Upper lobe of right lung (tissue), 1 donor: ENCODE measurements at regions not wholly inside any gene's neighbourhood (a gene's known extent, or its start where the extent isn't known, plus 50 kb on each side); places are given as distances from the start of the nearest gene placed in this dataset.

Experiments used
- ATAC-seq: fragments of 200-7000 bp; cut with Tn5 transposase; one replicate; pipeline ENCODE4 v1.9.1; 2020; ENCODE audit warnings: mild to moderate bottlenecking, moderate library complexity
- DNase-seq: peaks from one replicate; pipeline ENCODE4 v3.0.0-alpha.2; 2020
- H3K27ac ChIP-seq: fragments of 200-600 bp; one replicate; pipeline ENCODE4 v1.8.0; 2022
- H3K27me3 ChIP-seq: fragments of 200-600 bp; one replicate; pipeline ENCODE4 v1.8.0; 2022; ENCODE audit warnings: mild to moderate bottlenecking
- H3K36me3 ChIP-seq: fragments of 200-600 bp; one replicate; pipeline ENCODE4 v1.8.0; 2022
- H3K4me1 ChIP-seq: fragments of 200-600 bp; one replicate; pipeline ENCODE4 v1.8.0; 2022
- H3K4me3 ChIP-seq: fragments of 200-600 bp; one replicate; pipeline ENCODE4 v1.8.0; 2022; ENCODE audit warnings: mild to moderate bottlenecking
- H3K9me3 ChIP-seq: fragments of 200-600 bp; one replicate; pipeline ENCODE4 v1.8.0; 2022
- intact Hi-C: fragments of 100-400 bp; cut with DNase I; formaldehyde crosslinking; loops from one replicate; pipeline ENCODE4 v1.11.0; 2022
- TF ChIP-seq, protein P1 (sequence below): fragments of 200-600 bp; IDR thresholded peaks from one replicate; pipeline ENCODE4 v1.8.0; 2022; ENCODE audit warnings: antibody characterized with exemption
- donor health status: DM: no; HTN: yes; CAD: no; lungs with severe emphysema.

DNA sequence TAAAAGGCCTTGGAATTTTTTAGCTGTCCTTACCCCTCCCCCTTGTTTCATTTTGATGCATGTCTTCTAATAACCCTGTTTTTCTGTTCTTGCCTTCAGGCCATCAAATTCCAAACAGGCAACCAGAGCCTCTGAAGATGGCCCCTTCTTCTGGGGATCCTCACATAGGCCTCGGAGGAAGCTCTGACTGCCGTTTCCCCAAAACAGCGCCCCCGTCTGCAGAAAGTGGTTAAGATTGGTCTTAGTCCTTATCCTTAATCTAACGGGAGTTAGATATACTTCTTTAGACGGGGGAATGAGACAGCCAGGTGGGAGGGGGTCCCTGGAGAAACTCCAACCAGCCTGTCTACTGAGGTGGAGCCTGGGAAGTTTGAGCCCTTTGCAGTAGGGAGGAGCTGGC is 226.3 kb upstream of the ZNF608 start:
- ATAC-seq (no peak), DNase-seq (no peak)
- TF ChIP-seq, protein P1, sequence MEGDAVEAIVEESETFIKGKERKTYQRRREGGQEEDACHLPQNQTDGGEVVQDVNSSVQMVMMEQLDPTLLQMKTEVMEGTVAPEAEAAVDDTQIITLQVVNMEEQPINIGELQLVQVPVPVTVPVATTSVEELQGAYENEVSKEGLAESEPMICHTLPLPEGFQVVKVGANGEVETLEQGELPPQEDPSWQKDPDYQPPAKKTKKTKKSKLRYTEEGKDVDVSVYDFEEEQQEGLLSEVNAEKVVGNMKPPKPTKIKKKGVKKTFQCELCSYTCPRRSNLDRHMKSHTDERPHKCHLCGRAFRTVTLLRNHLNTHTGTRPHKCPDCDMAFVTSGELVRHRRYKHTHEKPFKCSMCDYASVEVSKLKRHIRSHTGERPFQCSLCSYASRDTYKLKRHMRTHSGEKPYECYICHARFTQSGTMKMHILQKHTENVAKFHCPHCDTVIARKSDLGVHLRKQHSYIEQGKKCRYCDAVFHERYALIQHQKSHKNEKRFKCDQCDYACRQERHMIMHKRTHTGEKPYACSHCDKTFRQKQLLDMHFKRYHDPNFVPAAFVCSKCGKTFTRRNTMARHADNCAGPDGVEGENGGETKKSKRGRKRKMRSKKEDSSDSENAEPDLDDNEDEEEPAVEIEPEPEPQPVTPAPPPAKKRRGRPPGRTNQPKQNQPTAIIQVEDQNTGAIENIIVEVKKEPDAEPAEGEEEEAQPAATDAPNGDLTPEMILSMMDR = no peak
- Histone ChIP-seq H3K4me3 (no peak overlapping the region), H3K4me1 (no peaks in the 10 kb centered on the region), H3K27ac (no peak overlapping the region), H3K9me3 (no peaks in the 10 kb centered on the region), H3K27me3 (no peaks in the 10 kb centered on the region), H3K36me3 (no peaks in the 10 kb centered on the region)
- intact Hi-C loops = no loop called here

DNA sequence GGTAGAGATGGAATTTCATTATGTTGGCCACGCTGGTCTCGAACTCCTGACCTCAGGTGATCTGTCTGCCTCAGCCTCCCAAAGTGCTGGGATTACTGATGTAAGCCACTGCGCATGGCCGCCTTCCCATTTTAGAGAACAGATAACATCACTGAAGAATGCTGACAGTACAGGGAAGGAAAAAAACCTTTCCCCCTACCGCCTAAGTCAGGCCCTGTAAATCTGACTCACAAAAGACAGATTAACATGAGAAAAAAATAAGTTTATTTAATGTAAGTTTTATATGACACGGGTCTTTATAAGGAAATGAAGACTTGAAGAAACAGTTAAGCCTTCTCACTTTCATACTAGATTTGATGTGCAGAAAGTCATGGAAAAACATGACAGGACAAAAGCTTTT is 227.2 kb upstream of the ZNF608 start:
- H3K4me3 ChIP-seq = no peak overlapping the region
- H3K36me3 ChIP-seq = no peaks in the 10 kb centered on the region
- H3K27ac ChIP-seq = no peak overlapping the region
- ATAC-seq = no peak
- H3K4me1 ChIP-seq = no peaks in the 10 kb centered on the region
- intact Hi-C loops = no loop called here
- H3K9me3 ChIP-seq = no peaks in the 10 kb centered on the region
- TF ChIP-seq, protein P1 = no peak
- DNase-seq = no peak
- H3K27me3 ChIP-seq = no peaks in the 10 kb centered on the region

DNA sequence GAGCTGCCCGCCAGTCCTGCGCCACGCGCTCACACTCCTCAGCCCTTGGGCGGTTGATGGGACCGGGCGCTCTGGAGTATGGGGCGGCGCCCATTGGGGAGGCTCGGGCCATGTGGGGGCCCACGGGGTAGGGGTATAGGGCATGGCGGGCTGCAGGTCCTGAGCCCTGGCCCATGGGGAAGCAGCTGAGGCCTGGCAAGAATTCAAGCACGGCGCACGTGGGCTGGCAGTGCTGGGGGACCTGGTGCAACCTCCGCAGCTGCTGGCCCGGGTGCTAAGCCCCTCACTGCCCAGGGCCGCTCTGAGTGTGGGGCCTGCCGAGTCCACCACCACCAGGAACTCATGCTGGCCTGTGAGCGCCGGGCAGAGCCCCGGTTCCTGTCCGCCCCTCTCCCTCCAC is 229.6 kb upstream of the ZNF608 start:
- Histone ChIP-seq H3K4me3 (no peak overlapping the region), H3K4me1 (peaks cover 4% of the 10 kb centered on the region), H3K36me3 (no peaks in the 10 kb centered on the region), H3K27me3 (no peaks in the 10 kb centered on the region), H3K27ac (no peak overlapping the region), H3K9me3 (no peaks in the 10 kb centered on the region)
- DNase-seq = no peak
- TF ChIP-seq, protein P1 = no peak
- intact Hi-C loops = no loop called here
- ATAC-seq = peak; percentile 34

DNA sequence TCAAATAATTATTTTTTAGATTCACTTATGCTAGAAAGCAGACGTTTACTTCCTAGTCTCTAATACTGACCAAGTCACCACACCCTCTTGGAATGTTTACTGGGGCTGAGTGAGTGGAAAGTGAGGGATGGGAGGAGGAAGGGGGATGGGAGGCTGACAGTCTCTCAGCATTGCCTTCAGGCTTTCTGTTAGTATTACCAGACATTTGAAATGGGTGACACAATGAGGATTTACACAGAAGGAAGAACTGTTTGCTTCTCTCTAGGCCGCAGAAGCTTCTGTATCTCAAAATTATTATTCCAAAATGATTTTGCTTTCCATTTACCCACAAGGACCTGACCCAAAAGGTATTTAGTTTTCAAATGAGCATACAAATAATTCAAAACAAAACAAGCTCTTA is 232.8 kb upstream of the ZNF608 start:
- peak; percentile 73 for ATAC-seq
- intact Hi-C loops = no loop called here

DNA sequence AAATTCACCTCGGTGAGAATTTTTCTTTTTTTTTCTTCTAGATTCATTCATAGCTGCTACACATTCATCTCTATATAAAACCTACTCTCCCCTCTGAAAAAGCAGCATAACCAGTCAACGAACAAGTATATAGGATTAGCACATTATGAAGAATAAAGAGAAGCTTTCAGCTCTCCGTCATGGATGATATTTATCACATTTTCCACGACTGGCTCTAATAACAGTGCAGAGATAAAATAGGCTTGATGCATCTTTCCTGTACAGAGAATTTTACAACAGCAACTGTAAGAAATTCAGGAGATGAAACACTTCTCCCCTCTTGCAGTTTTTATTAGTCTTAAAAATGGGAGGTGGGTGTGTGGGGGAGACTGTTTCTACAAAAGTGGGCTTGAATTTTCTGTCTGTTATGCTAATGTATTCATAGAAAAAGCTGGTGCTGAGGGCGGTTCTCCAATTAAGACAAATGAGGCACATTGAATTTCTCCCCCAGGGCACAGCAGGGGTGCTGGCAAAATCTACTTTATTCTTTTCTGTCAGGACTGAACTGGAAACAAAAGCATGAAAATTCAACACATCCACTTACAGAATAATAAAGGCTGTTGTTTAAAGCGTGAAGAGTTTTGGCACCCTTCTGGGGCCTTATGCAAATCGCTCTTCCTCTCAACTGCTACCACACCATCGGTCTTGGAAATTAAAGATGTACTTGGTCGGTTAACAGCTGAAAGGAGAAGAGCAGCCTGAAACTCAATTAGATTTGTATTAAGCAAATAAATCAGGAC is 233.9 kb upstream of the ZNF608 start:
- TF ChIP-seq, protein P1 = no peak
- Histone ChIP-seq H3K4me1 (peaks cover 4% of the 10 kb centered on the region), H3K27me3 (no peaks in the 10 kb centered on the region), H3K27ac (no peak overlapping the region), H3K4me3 (no peak overlapping the region), H3K9me3 (no peaks in the 10 kb centered on the region), H3K36me3 (no peaks in the 10 kb centered on the region)
- no peak for DNase-seq
- intact Hi-C loops = no loop called here
- ATAC-seq = no peak

More for the DNA sequence above, 232.8 kb upstream of the ZNF608 start:
- Histone ChIP-seq H3K27ac (no peak overlapping the region), H3K27me3 (no peaks in the 10 kb centered on the region), H3K4me3 (no peak overlapping the region), H3K36me3 (no peaks in the 10 kb centered on the region), H3K9me3 (no peaks in the 10 kb centered on the region), H3K4me1 (peaks cover 4% of the 10 kb centered on the region)
- TF ChIP-seq, protein P1 = no peak
- DNase-seq = no peak
